HCT116 (cell line): ENCODE measurements at regions not wholly inside any gene's neighbourhood (a gene's known extent, or its start where the extent isn't known, plus 50 kb on each side); places are given as distances from the start of the nearest gene placed in this dataset.

ENCODE experiments used
- ATAC-seq: fragments of 200-7000 bp; cut with Tn5 transposase; 2 replicates; pipeline ENCODE4 v1.9.1; 2020; ENCODE audit warnings: mild to moderate bottlenecking, moderate library complexity
- BruUV-seq: library from RNA; stranded (reverse); fragments of 400-500 nt; replicated peaks from 2 replicates; lab custom pipeline; 2021; lab: Mats Ljungman, UMichigan
- CTCF ChIA-PET: fragments of 300-600 bp; sonication (Branson Sonifier 250); formaldehyde crosslinking; loops from one replicate; lab custom pipeline; 2021; ENCODE audit warnings: antibody characterized with exemption; lab: Charles Lee
- POLR2A ChIA-PET: fragments of 300-600, 350-600 bp; sonication (Branson Sonifier 250); formaldehyde crosslinking; loops from one replicate; lab custom pipeline; 2021; ENCODE audit warnings: antibody characterized with exemption; lab: Charles Lee
- RAD21 ChIA-PET, 2 experiments: fragments of 300-600 bp; sonication (Branson Sonifier 250); formaldehyde crosslinking; loops; one replicate each; lab custom pipeline; 2023; ENCODE audit warnings: low total read pairs in 2 of 2; ENCODE audit not compliant: uncharacterized antibody in 2 of 2, unreplicated experiment in 2 of 2, low non-redundant PET in 1 of 2; lab: Charles Lee
- DNase-seq: peaks from one replicate; pipeline ENCODE4 v3.0.0-alpha.2; 2010; ENCODE audit warnings: low read depth, low spot score
- H2AFZ ChIP-seq: fragments of 200-600 bp; shearing (Covaris generic), sonication (generic); 2 replicates; pipeline ENCODE4 v1.6.1; 2017; ENCODE audit warnings: low read depth, mixed run types, mixed read lengths, antibody characterized with exemption, low read length; ENCODE audit not compliant: poor library complexity, severe bottlenecking
- H3K27ac ChIP-seq: 2 replicates; pipeline ENCODE4 v1.5.1; 2012; ENCODE audit warnings: low read depth, low read length
- H3K27me3 ChIP-seq: fragments of 200-600 bp; sonication (generic); 2 replicates; pipeline ENCODE4 v1.6.1; 2016; ENCODE audit warnings: mixed run types, low read length, mixed read lengths; ENCODE audit not compliant: insufficient read depth
- H3K36me3 ChIP-seq, 2 experiments: fragments of 200-500 bp in 1 of 2; fragments of 200-600 bp in 1 of 2; sonication (Bioruptor generic) in 1 of 2; sonication (generic) in 1 of 2; 2 replicates each; pipeline versions ENCODE4 v1.5.1 to v1.6.1; 2014 to 2016; ENCODE audit warnings: low read length in 2 of 2, inconsistent platforms in 1 of 2, mixed read lengths in 1 of 2, mixed run types in 1 of 2; ENCODE audit not compliant: insufficient read depth in 2 of 2, control insufficient read depth in 1 of 2
- H3K4me1 ChIP-seq, 2 experiments: fragments of 200-600 bp in 1 of 2; sonication (generic) in 1 of 2; 2 replicates each; pipeline versions ENCODE4 v1.5.1 to v1.6.1; 2012 to 2017; ENCODE audit warnings: low read length in 2 of 2, inconsistent platforms in 1 of 2, mild to moderate bottlenecking in 1 of 2, mixed read lengths in 1 of 2, mixed run types in 1 of 2, moderate library complexity in 1 of 2; ENCODE audit not compliant: insufficient read depth in 2 of 2, control insufficient read depth in 1 of 2
- H3K4me2 ChIP-seq: fragments of 200-600 bp; sonication (generic); 2 replicates; pipeline ENCODE4 v1.6.1; 2017; ENCODE audit warnings: mixed run types, low read length, mixed read lengths
- H3K4me3 ChIP-seq, 2 experiments: fragments of 200-600 bp in 1 of 2; sonication (generic) in 1 of 2; replicated peaks in 1 of 2; 2 replicates each; pipeline ENCODE4 v1.5.1; 2011 to 2016; ENCODE audit warnings: low read length in 2 of 2, control low read depth in 1 of 2, low read depth in 1 of 2, mild to moderate bottlenecking in 1 of 2, mixed read lengths in 1 of 2, mixed run types in 1 of 2
- H3K79me2 ChIP-seq: fragments of 200-600 bp; sonication (generic); 2 replicates; pipeline ENCODE4 v1.6.1; 2017; ENCODE audit warnings: mild to moderate bottlenecking, mixed run types, low read length, moderate library complexity, mixed read lengths; ENCODE audit not compliant: insufficient read depth
- H3K9ac ChIP-seq: fragments of 200-600 bp; sonication (generic); 2 replicates; pipeline ENCODE4 v1.6.1; 2016; ENCODE audit warnings: low read length, mixed read lengths
- H3K9me2 ChIP-seq: fragments of 200-600 bp; sonication (generic), shearing (Covaris generic); 2 replicates; pipeline ENCODE4 v1.6.1; 2017; ENCODE audit warnings: mixed run types, mild to moderate bottlenecking, moderate library complexity; ENCODE audit not compliant: insufficient read depth
- H3K9me3 ChIP-seq, 2 experiments: fragments of 200-500 bp in 1 of 2; fragments of 200-600 bp in 1 of 2; sonication (Bioruptor generic) in 1 of 2; sonication (generic) in 1 of 2; 2 replicates each; pipeline ENCODE4 v1.6.1; 2014 to 2017; ENCODE audit warnings: low read length in 2 of 2, mixed read lengths in 2 of 2, inconsistent platforms in 1 of 2, low read depth in 1 of 2, mild to moderate bottlenecking in 1 of 2, mixed run types in 1 of 2, moderate library complexity in 1 of 2; ENCODE audit not compliant: control insufficient read depth in 1 of 2, insufficient read depth in 1 of 2
- H4K20me1 ChIP-seq: fragments of 200-600 bp; sonication (generic), shearing (Covaris generic); 2 replicates; pipeline ENCODE4 v1.6.1; 2017; ENCODE audit warnings: mixed run types, mild to moderate bottlenecking, moderate library complexity; ENCODE audit not compliant: insufficient read depth
- ATF3 ChIP-seq: IDR thresholded peaks from 2 replicates; pipeline ENCODE4 v1.6.1; 2012
- CEBPB ChIP-seq: IDR thresholded peaks from 2 replicates; pipeline ENCODE4 v1.6.1; 2012; ENCODE audit warnings: low read depth
- CTCF ChIP-seq, 3 experiments: fragments of 200-600 bp in 1 of 3; sonication (generic) in 1 of 3; IDR thresholded peaks in 2 of 3; conservative IDR thresholded peaks in 1 of 3; 2 replicates each; pipeline ENCODE4 v1.5.1; 2012 to 2017; ENCODE audit warnings: low read depth in 2 of 3, low read length in 2 of 3, antibody characterized with exemption in 1 of 3, borderline replicate concordance in 1 of 3, control low read depth in 1 of 3, mild to moderate bottlenecking in 1 of 3, mixed read lengths in 1 of 3, mixed run types in 1 of 3, moderate library complexity in 1 of 3; ENCODE audit not compliant: insufficient read depth in 1 of 3
- EGR1 ChIP-seq: IDR thresholded peaks from 2 replicates; pipeline ENCODE4 v1.6.1; 2012; ENCODE audit warnings: low read depth
- EZH2 ChIP-seq: fragments of 200-600 bp; sonication (generic); IDR thresholded peaks from 2 replicates; pipeline ENCODE4 v1.6.1; 2017; ENCODE audit warnings: antibody characterized with exemption, mixed run types
- FOSL1 ChIP-seq: IDR thresholded peaks from 2 replicates; pipeline ENCODE4 v1.6.1; 2012; ENCODE audit warnings: low read depth
- POLR2A ChIP-seq: IDR thresholded peaks from 2 replicates; pipeline ENCODE4 v1.7.0; 2011; ENCODE audit warnings: borderline replicate concordance; ENCODE audit not compliant: insufficient read depth, insufficient read length; ENCODE audit errors: extremely low read depth
- REST ChIP-seq: IDR thresholded peaks from 2 replicates; pipeline ENCODE4 v1.6.1; 2012; ENCODE audit warnings: low read depth
- SP1 ChIP-seq: IDR thresholded peaks from 2 replicates; pipeline ENCODE4 v1.6.1; 2012; ENCODE audit warnings: low read depth
- SRF ChIP-seq: IDR thresholded peaks from 2 replicates; pipeline ENCODE4 v1.6.1; 2012; ENCODE audit warnings: low read depth
- TCF7L2 ChIP-seq: IDR thresholded peaks from 2 replicates; pipeline ENCODE4 v1.7.0; 2011; ENCODE audit warnings: borderline replicate concordance, inconsistent platforms; ENCODE audit not compliant: insufficient read depth, insufficient read length; ENCODE audit errors: extremely low read depth
- ZNF274 ChIP-seq: fragments of 200-500 bp; sonication (Bioruptor generic); IDR thresholded peaks from 2 replicates; pipeline ENCODE4 v1.6.1; 2014; ENCODE audit warnings: mild to moderate bottlenecking, low read depth, low read length, inconsistent platforms
- intact Hi-C: fragments of 100-400 bp; cut with micrococcal nuclease; formaldehyde crosslinking; loops from 2 replicates; pipeline ENCODE4 v1.10.0; 2022

- Histone ChIP-seq H3K27ac (no peak overlapping the region), H3K79me2 (no peaks in the 10 kb centered on the region), H3K4me3 (no peak overlapping the region), H4K20me1 (no peaks in the 10 kb centered on the region), H3K4me1 (no peaks in the 10 kb centered on the region), H3K9me2 (no peaks in the 10 kb centered on the region), H3K9me3 (no peaks in the 10 kb centered on the region), H3K4me2 (no peak overlapping the region), H2AFZ (no peak overlapping the region), H3K36me3 (no peaks in the 10 kb centered on the region), H3K9ac (no peak overlapping the region), H3K27me3 (no peaks in the 10 kb centered on the region)
- ChIA-PET POLR2A (no interaction called here), CTCF (no interaction called here), RAD21 (no interaction called here)
- no peak for ATAC-seq
- no TSS peak for BruUV-seq
- no peak for DNase-seq
- TF ChIP-seq TCF7L2 (no peak), EGR1 (no peak), CTCF (IDR thresholded peaks at IDR 0.05 in 2 of 3, conservative IDR thresholded peaks at IDR 0.05 in 1 of 3; ENCODE audit: borderline replicate concordance in 1 of 3, insufficient read depth in 1 of 3, low read depth in 2 of 3, low read length in 2 of 3) (no peak), ZNF274 (no peak)
- intact Hi-C loops = no loop called here
Observed at GRCh38 chr4:187889651-187890050, 105.9 kb upstream of the ZFP42 start.

- no peak overlapping the region for H2AFZ ChIP-seq
- no peaks in the 10 kb centered on the region for H3K4me1 ChIP-seq
- no peak overlapping the region for H3K4me3 ChIP-seq
- no peak for ATAC-seq
- no peaks in the 10 kb centered on the region for H3K27me3 ChIP-seq
- no peaks in the 10 kb centered on the region for H3K9me2 ChIP-seq
- CTCF ChIA-PET = no interaction called here
- no peaks in the 10 kb centered on the region for H3K9me3 ChIP-seq
- RAD21 ChIA-PET = no interaction called here
- BruUV-seq = no TSS peak
- H3K27ac ChIP-seq = no peak overlapping the region
- H3K4me2 ChIP-seq = no peak overlapping the region
- H3K9ac ChIP-seq = no peak overlapping the region
- no peaks in the 10 kb centered on the region for H4K20me1 ChIP-seq
- DNase-seq = no peak
- H3K79me2 ChIP-seq = no peaks in the 10 kb centered on the region
- POLR2A ChIA-PET = no interaction called here
- no peaks in the 10 kb centered on the region for H3K36me3 ChIP-seq
- intact Hi-C loops = no loop called here
- TF ChIP-seq FOSL1 = no peak
- TF ChIP-seq SP1 = no peak
- no peak for TF ChIP-seq POLR2A
- TF ChIP-seq REST = no peak
- no peak for TF ChIP-seq TCF7L2
- TF ChIP-seq SRF = no peak
- TF ChIP-seq EZH2 = no peak
- TF ChIP-seq CTCF (IDR thresholded peaks at IDR 0.05 in 2 of 3, conservative IDR thresholded peaks at IDR 0.05 in 1 of 3; ENCODE audit: borderline replicate concordance in 1 of 3, insufficient read depth in 1 of 3, low read depth in 2 of 3, low read length in 2 of 3) = no peak
- TF ChIP-seq ATF3 = no peak
- TF ChIP-seq CEBPB = no peak
Observed at GRCh38 chr4:187893418-187893817, 102.2 kb upstream of the ZFP42 start.
